CD14-positive monocyte (primary cell): ENCODE measurements at regions not wholly inside any gene's neighbourhood (a gene's known extent, or its start where the extent isn't known, plus 50 kb on each side); places are given as distances from the start of the nearest gene placed in this dataset.
"Not testable (repeated sequence)": the region's sequence is repeated elsewhere in the genome, so short reads cannot be mapped to it uniquely, and the experiment has no call there.

ENCODE experiments used
- DNase-seq, 3 donors: peaks; one replicate each; pipeline ENCODE4 v3.0.0-alpha.2; 2011 to 2022
- H2AFZ ChIP-seq: 2 replicates; pipeline ENCODE4 v1.6.0; 2012; ENCODE audit warnings: mild to moderate bottlenecking, low read depth, low read length, inconsistent platforms; ENCODE audit not compliant: insufficient read depth, poor library complexity, severe bottlenecking
- H3K27ac ChIP-seq, 2 donors: 1 replicate in 1 of 2; 2 replicates in 1 of 2; pipeline ENCODE4 v1.5.1; 2012 to 2013; ENCODE audit warnings: low read length in 2 of 2, control low read depth in 1 of 2, inconsistent platforms in 1 of 2, low read depth in 1 of 2, mild to moderate bottlenecking in 1 of 2
- H3K27me3 ChIP-seq, 2 donors: one replicate each; pipeline versions ENCODE4 v1.6.0 to v1.6.1; 2011 to 2013; ENCODE audit warnings: low read length in 2 of 2; ENCODE audit not compliant: control insufficient read depth in 2 of 2, insufficient read depth in 2 of 2
- H3K36me3 ChIP-seq, 2 donors: replicated peaks in 1 of 2; 1 replicate in 1 of 2; 2 replicates in 1 of 2; pipeline versions ENCODE4 v1.5.1 to v1.6.1; 2012 to 2013; ENCODE audit warnings: low read length in 2 of 2, control low read depth in 1 of 2, inconsistent platforms in 1 of 2, mild to moderate bottlenecking in 1 of 2; ENCODE audit not compliant: insufficient read depth in 2 of 2, control insufficient read depth in 1 of 2
- H3K4me1 ChIP-seq, 2 donors: 1 replicate in 1 of 2; 2 replicates in 1 of 2; pipeline versions ENCODE4 v1.5.1 to v1.6.1; 2012 to 2013; ENCODE audit warnings: low read length in 2 of 2, control low read depth in 1 of 2, inconsistent platforms in 1 of 2, mild to moderate bottlenecking in 1 of 2, moderate library complexity in 1 of 2; ENCODE audit not compliant: insufficient read depth in 2 of 2, control insufficient read depth in 1 of 2
- H3K4me2 ChIP-seq: replicated peaks from 2 replicates; pipeline ENCODE3; 2012; ENCODE audit warnings: low read length, moderate library complexity, mild to moderate bottlenecking; ENCODE audit not compliant: poor library complexity, severe bottlenecking; ENCODE audit errors: extremely low read depth
- H3K4me3 ChIP-seq, 3 experiments: fragments of 200-600 bp in 1 of 3; sonication (generic) in 1 of 3; replicated peaks in 1 of 3; 1 replicate in 2 of 3; 2 replicates in 1 of 3; pipeline ENCODE4 v1.5.1; 2011 to 2013; ENCODE audit warnings: low read length in 3 of 3, mild to moderate bottlenecking in 3 of 3, control low read depth in 2 of 3, low read depth in 2 of 3, inconsistent platforms in 1 of 3, moderate library complexity in 1 of 3
- H3K79me2 ChIP-seq: 2 replicates; pipeline ENCODE4 v1.6.0; 2012; ENCODE audit warnings: mild to moderate bottlenecking, control low read depth, inconsistent platforms, low read length, moderate library complexity; ENCODE audit not compliant: insufficient read depth
- H3K9ac ChIP-seq: 2 replicates; pipeline ENCODE4 v1.6.0; 2017; ENCODE audit warnings: low read length, mild to moderate bottlenecking; ENCODE audit not compliant: insufficient read depth, poor library complexity, severe bottlenecking
- H3K9me3 ChIP-seq, 2 donors: replicated peaks in 1 of 2; 1 replicate in 1 of 2; 2 replicates in 1 of 2; pipeline versions ENCODE4 v1.5.1 to v1.6.1; 2012 to 2013; ENCODE audit warnings: low read length in 2 of 2, control low read depth in 1 of 2; ENCODE audit not compliant: control insufficient read depth in 1 of 2, insufficient read depth in 1 of 2
- H4K20me1 ChIP-seq: 2 replicates; pipeline ENCODE4 v1.6.0; 2012; ENCODE audit warnings: mild to moderate bottlenecking, low read length, control low read depth, moderate library complexity; ENCODE audit not compliant: insufficient read depth
- H3K27ac Mint-ChIP-seq, 7 donors: one replicate each; pipeline ENCODE4 v1.8.0; 2020; ENCODE audit warnings: mild to moderate bottlenecking in 7 of 7, mixed read lengths in 7 of 7, moderate library complexity in 6 of 7, inconsistent platforms in 2 of 7
- H3K27me3 Mint-ChIP-seq, 3 donors: one replicate each; pipeline ENCODE4 v1.8.0; 2021 to 2022; ENCODE audit warnings: low read depth in 3 of 3, mild to moderate bottlenecking in 3 of 3, mixed read lengths in 3 of 3, moderate library complexity in 3 of 3, inconsistent platforms in 1 of 3
- H3K36me3 Mint-ChIP-seq, 2 donors: one replicate each; pipeline ENCODE4 v1.8.0; 2020; ENCODE audit warnings: mixed read lengths in 2 of 2, inconsistent platforms in 1 of 2, mild to moderate bottlenecking in 1 of 2
- H3K4me1 Mint-ChIP-seq: one replicate; pipeline ENCODE4 v1.8.0; 2020; ENCODE audit warnings: mild to moderate bottlenecking, mixed read lengths
- H3K4me3 Mint-ChIP-seq, 2 donors: one replicate each; pipeline ENCODE4 v1.8.0; 2020; ENCODE audit warnings: mild to moderate bottlenecking in 2 of 2, mixed read lengths in 2 of 2, moderate library complexity in 1 of 2
- H3K9me3 Mint-ChIP-seq, 7 donors: one replicate each; pipeline ENCODE4 v1.8.0; 2020 to 2022; ENCODE audit warnings: mixed read lengths in 7 of 7, mild to moderate bottlenecking in 6 of 7, moderate library complexity in 6 of 7, inconsistent platforms in 2 of 7
- CTCF ChIP-seq: fragments of 200-600 bp; IDR thresholded peaks from one replicate; pipeline ENCODE4 v1.8.0; 2022; ENCODE audit warnings: antibody characterized with exemption, mild to moderate bottlenecking
- WGBS: methylation state at CpG from one replicate; pipeline ENCODE4 v1.1.5; 2013; ENCODE audit warnings: missing lambda C conversion rate; ENCODE audit not compliant: insufficient coverage; 5-methylcytosine and 5-hydroxymethylcytosine counted together
- intact Hi-C, 2 donors: fragments of 100-400 bp; cut with micrococcal nuclease; formaldehyde crosslinking; loops; one replicate each; pipeline versions ENCODE4 v1.15.0 to v1.15.1; 2023

- Mint-ChIP-seq H3K36me3 (no peaks in the 10 kb centered on the region), H3K9me3 (peaks cover 0 to 3% (median 0%) of the 10 kb centered on the region in 7 donors), H3K4me3 (no peak overlapping the region), H3K4me1 (no peaks in the 10 kb centered on the region), H3K27me3 (peaks cover 0 to 4% (median 0%) of the 10 kb centered on the region in 3 donors), H3K27ac (no peak overlapping the region)
- H3K4me3 ChIP-seq: no peak overlapping the region
- no peak overlapping the region for H3K9ac ChIP-seq
- WGBS: 90% methylated on average over 2 of the region's 7 CpGs
- no peak overlapping the region for H2AFZ ChIP-seq
- no peak for DNase-seq
- no peak overlapping the region for H3K4me2 ChIP-seq
- TF ChIP-seq CTCF: no peak
- H3K4me1 ChIP-seq: no peaks in the 10 kb centered on the region
- no peaks in the 10 kb centered on the region for H3K79me2 ChIP-seq
- no peaks in the 10 kb centered on the region for H3K9me3 ChIP-seq
- no peaks in the 10 kb centered on the region for H3K27me3 ChIP-seq
- no peaks in the 10 kb centered on the region for H4K20me1 ChIP-seq
- H3K27ac ChIP-seq: no peak overlapping the region
- intact Hi-C loops: no loop called here
- H3K36me3 ChIP-seq: no peaks in the 10 kb centered on the region
Observed at GRCh38 chr3:55144015-55144673, 216.3 kb upstream of the LRTM1 start.

- Histone ChIP-seq H3K79me2 (no peaks in the 10 kb centered on the region), H3K4me1 (no peaks in the 10 kb centered on the region), H2AFZ (no peak overlapping the region), H3K27ac (no peak overlapping the region), H3K36me3 (no peaks in the 10 kb centered on the region), H3K9ac (no peak overlapping the region), H3K4me2 (no peak overlapping the region), H3K9me3 (no peaks in the 10 kb centered on the region), H4K20me1 (no peaks in the 10 kb centered on the region), H3K4me3 (no peak overlapping the region), H3K27me3 (no peaks in the 10 kb centered on the region)
- intact Hi-C loops: no loop called here
- Mint-ChIP-seq H3K4me1 (no peaks in the 10 kb centered on the region), H3K4me3 (no peak overlapping the region), H3K9me3 (peaks cover 0 to 3% (median 0%) of the 10 kb centered on the region in 7 donors), H3K36me3 (no peaks in the 10 kb centered on the region), H3K27me3 (peaks cover 0 to 4% (median 0%) of the 10 kb centered on the region in 3 donors), H3K27ac (no peak overlapping the region)
- TF ChIP-seq CTCF: no peak
- DNase-seq: no peak
- 84% methylated on average over 2 of the region's 2 CpGs for WGBS
Observed at GRCh38 chr3:55143336-55143735, 215.5 kb upstream of the LRTM1 start.

GRCh38 chr3:55136291-55136690, 208.4 kb upstream of the LRTM1 start:
- H3K27me3 ChIP-seq, H3K4me2 ChIP-seq, H3K4me1 Mint-ChIP-seq, intact Hi-C loops, DNase-seq, H4K20me1 ChIP-seq, H3K36me3 ChIP-seq, H3K27ac Mint-ChIP-seq, H3K79me2 ChIP-seq, H3K4me3 ChIP-seq, H3K9me3 ChIP-seq, H3K27me3 Mint-ChIP-seq, H3K36me3 Mint-ChIP-seq, H3K9ac ChIP-seq, H3K4me1 ChIP-seq, H3K4me3 Mint-ChIP-seq, H3K27ac ChIP-seq, H2AFZ ChIP-seq: not testable (repeated sequence)
- H3K9me3 Mint-ChIP-seq: peaks cover 0 to 12% (median 5%) of the 10 kb centered on the region in 7 donors
- WGBS: 98% methylated on average over 13 of the region's 25 CpGs
